Esophagus mucosa (tissue), 1 donor: ENCODE measurements at regions not wholly inside any gene's neighbourhood (a gene's known extent, or its start where the extent isn't known, plus 50 kb on each side); places are given as distances from the start of the nearest gene placed in this dataset.

Source experiments
- ATAC-seq: fragments of 200-7000 bp; cut with Tn5 transposase; one replicate; pipeline ENCODE4 v1.9.1; 2020
- donor health status: DM: yes; HTN: yes; CAD: no.

GRCh38 chr16:80489173-80489572 is 51.6 kb upstream of the DYNLRB2 start:
- no peak for ATAC-seq

DNA sequence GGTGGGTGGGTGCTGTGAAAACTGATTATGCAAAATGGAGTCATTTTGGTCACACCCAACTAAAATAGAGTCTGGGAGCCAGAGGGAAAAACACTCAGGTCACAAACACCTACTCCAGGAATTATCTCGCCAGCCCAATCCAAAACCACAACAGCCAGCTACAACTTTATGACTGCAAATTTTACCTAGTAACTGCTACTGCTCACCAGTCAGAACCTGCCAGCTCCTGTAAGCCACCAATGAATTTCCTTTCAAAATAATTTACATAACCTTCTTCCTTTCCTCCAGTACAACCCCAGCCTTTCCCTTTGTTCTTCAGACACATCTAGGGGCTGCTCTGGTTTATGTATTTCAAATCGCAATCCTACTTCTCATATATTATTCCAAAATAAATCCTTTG is 52.6 kb upstream of the DYNLRB2 start:
- ATAC-seq: no peak

DNA sequence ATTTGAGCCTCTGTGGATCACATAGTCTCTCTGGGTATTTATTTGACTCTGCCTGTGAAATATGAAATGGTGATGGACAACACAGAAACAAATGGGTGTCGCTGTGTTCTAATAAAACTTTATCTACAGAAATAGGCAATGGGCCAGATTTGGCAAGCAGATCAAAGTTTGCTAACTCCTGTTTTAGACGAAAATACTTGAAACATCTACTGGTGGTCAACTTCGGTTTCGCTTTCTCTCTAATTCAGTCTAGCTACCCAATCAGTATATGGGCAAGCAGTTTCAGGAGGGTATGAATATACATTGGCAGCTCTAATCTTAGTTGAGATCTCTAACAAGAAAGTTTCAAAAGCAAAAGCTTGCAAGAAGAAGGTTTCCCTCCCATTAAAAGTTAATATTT is 60.1 kb upstream of the DYNLRB2 start:
- no peak for ATAC-seq

- ATAC-seq: no peak
Measured at GRCh38 chr16:80477838-80478237, 63.0 kb upstream of the DYNLRB2 start.

DNA sequence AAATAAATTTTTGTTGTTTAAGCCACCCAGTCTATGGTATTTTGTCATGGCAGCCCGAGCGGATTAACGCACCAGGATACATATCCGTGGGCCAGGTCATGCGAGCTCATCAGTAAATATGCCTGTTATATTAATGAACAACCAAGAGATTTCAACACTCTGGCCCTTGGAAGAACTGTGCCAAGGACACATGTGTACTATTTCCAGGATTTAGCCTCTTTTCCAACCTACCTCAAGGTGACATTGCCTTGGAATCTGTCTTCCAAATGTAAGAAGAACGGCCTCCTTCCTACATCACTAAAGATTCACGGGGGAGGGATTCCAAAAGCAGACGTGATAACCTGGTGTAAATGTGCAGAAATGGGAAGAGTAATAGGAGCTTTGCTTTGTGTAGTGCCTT is 72.8 kb upstream of the DYNLRB2 start:
- no peak for ATAC-seq

DNA sequence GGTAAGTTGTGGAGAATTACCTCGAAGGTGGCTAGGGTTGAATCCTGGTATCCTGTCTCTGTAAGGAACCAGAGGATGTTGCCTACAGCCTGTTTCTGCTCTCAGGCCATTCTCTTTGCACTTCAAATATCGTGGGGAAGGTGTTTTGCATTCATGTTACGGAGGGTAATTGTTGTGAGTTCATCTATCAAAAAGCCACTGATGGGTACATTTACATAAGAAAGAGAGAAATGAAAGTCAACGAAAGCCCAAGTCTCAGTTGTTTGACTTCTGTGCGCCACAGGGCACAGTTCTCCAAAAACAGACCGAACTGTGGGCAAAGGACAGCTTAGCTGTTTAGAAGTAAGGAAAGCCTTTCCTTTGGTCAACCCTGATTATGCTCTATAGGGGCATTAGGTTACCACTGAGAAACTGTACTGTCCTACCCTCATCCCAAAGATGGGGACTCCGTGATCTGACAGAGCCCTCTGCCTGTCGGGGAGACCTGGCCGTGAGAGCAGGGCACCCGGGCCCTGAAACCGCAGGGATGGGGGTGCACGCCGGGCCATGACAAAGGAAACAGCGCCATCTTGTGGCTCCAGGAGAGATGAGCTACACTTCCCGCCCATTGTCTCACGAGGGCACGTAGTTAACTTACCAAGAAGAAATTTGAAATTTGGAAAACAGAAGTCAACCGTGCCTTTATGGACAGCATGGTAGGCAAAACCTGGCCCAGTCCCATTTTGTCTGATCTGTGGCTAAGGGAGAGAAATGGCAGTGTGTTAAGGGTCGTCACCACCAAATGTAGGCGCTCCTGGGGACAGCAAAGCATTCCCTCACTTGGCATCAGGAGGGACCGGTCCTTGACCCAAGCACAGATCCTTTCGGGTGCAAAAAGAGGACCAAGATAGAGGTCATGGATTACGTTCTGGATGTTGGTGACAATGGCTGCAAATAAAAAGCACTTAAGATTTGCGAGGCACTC is 74.5 kb upstream of the DYNLRB2 start:
- peak; percentile 73 for ATAC-seq

DNA sequence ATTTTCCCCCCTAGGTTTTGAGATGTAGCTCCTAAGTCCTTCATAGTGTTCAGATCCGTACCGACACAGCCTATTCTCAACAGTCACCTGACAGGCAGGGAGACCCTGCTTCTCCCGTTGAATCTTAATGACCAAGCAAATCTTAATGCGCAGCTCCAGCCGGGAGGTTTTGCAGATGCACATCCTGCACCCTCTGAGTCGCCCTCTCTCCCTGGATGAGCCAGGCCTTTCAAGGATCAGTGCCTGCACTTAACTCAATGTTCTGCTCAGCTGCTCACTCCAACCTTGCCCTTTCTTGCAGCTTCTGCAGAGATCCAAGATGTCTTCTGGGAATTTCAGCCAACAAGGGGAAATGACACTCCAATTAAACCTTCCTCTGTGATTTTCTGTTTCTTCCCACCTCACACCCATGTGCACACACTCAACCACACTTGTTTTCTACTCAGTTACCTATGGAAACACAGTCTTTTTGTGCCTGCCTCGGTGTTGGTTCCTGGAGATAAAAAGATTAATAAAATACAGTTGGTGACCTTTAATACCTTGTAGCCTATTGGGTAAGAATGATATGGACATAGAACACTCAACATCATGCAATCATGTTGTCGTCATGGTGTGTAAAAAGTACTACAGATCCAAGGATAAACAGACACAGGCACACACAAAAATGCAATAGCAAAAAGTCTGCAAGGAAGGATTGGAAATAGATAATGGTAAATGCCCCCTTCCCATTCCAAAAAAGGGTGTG is 76.9 kb upstream of the DYNLRB2 start:
- ATAC-seq: no peak

- no peak for ATAC-seq
Measured at GRCh38 chr16:80463326-80463725, 77.5 kb upstream of the DYNLRB2 start.

DNA sequence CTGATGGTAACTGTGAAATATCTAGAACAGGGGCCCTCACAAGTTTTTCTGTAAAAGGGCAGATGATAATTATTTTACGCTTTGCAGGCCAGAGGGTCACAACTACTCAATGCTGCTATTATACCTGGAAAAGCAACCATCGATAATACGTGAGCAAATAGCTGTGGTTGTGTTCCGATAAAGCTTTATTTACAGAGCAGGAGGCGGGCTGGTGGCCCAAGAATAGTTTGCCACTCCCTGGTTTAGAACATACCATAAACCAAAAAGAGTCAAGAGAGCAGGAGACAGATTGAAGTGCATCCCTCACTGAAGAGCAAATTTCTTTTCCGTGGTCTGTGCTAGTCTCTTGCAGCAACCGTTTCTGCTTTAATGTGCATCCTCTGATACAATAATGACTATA is 77.9 kb upstream of the DYNLRB2 start:
- no peak for ATAC-seq

DNA sequence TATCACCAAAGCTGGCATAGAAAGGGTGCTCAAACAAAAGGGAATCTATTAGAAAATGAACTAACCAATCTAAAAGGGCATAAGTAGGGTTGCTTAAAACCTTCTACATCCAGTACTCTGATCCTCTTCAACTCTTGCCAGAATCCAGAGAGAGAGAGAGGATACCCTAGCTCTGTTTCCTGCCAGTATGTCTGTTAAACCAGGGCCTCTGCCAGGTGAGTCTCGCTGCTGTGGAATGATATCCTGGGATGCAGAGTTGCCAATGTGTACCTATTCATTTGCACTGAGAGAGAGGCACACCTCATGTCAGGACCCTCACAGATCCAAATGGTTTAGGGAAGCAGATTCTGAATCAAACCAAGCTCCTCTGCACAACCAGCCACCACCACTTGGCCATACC is 79.8 kb upstream of the DYNLRB2 start:
- no peak for ATAC-seq

DNA sequence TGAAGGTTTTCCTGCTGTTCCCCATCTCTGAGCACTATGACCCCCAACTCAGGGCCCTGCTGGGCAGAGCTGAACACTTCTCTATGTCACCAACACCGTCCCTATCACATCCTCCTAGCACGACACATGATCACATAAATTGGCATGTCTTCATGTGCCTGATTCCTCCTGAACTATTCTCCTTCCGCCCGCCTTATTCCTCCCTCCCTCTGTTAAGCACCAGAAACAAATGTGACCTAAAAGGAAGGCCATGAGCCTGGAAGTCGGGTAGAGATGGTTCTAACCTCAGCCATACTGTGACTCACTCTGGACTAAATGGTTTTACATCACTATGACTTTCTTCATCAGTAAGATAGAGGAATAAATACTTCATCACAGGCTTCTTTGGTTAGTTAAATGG is 80.8 kb upstream of the DYNLRB2 start:
- no peak for ATAC-seq

DNA sequence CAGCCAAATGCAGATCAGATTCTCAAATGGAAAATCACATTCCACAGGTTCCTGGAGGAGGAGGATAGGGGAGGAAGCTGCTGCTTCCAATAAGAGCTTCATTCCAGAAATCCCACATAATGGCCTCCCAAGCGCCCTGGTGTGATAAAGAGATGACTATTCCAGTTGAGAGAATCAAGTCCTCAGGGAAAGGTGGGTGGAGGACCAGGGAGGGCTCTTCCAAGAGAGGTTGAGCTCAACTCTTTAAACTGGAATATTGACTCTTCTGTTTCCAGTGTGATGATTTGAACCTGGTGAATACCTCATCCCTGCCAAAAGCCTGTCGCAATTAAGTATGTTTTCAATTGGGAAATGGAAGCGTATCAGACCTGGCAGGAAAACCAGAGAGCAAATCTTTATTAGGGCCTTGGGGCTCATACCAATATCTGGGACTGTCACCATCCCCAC is 81.4 kb upstream of the DYNLRB2 start:
- no peak for ATAC-seq

DNA sequence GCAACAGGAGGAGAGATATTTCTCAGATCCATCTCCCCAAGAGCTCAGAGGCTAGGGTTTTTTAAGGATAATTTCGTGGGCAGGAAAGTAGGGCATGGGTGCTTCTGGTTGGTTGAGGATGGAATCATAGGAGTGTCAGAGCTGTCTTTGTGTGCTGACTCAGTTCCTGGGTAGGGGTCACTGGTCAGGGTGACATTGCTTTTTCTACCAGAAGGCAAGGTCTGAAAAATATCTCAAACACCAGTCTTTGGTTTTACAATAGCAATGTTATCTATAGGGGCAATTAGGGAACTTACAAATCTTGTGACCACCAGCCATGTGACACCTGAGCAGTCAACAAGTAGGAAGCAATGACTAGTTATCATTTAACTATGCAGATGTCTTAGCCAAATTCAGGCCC is 82.9 kb upstream of the DYNLRB2 start:
- ATAC-seq: no peak

DNA sequence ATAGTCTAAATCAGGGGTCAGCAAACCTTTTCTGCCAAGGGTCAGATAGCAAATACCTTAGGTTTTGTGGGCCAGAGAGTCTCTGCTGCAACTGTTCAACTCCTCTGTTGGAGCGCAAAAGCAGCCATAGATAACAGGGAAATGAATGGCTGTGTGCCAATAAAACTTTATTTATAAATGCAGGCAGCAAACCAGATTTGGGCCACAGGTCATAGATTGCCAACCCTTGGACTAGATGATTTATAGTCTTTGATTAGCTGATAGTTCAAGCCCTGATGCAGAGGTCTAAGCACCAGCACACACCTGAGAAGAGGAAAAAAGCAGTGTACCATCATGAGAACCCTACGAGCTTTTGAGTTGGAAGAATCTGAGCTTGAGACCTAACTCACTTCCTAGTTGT is 86.0 kb upstream of the DYNLRB2 start:
- no peak for ATAC-seq

DNA sequence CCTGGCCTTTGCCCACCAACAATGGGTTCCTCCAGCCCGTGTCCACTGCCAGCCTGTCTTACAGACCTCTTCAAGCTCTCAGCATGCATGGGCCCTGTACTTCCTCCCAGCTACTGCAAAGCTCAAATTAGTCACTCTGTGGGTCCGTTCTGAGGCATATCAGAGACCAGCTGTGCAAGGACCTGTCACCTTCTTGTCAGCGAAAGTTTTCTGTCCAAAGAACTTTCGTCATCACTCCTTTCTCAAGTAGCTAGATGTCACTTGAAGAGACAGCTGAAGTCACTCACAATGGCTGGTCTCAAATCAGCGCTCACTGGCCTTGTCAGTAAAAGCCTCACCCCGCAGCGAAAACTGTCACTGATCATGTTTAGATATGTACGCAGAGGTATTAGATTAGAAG is 91.4 kb upstream of the DYNLRB2 start:
- no peak for ATAC-seq

GRCh38 chr16:80447241-80447640 is 93.6 kb upstream of the DYNLRB2 start:
- ATAC-seq: no peak

DNA sequence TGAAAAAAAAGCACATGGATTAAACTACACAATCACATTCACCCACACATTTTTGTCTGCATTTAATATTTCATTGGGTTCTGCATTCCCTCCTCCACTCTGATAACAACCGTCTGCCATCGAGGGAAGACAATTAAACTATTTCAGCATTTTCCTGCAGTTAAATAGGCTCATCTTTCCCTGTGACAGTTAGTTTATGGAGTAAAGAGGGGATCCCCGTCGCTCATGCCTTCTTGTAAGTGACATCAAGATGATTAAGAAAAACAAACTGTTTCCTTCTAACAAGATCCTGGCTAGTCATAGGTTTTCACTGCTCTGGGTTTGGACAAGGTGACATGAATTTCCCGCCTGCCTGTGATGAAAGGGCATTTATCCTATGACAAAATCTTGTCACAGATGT is 98.0 kb upstream of the DYNLRB2 start:
- no peak for ATAC-seq

DNA sequence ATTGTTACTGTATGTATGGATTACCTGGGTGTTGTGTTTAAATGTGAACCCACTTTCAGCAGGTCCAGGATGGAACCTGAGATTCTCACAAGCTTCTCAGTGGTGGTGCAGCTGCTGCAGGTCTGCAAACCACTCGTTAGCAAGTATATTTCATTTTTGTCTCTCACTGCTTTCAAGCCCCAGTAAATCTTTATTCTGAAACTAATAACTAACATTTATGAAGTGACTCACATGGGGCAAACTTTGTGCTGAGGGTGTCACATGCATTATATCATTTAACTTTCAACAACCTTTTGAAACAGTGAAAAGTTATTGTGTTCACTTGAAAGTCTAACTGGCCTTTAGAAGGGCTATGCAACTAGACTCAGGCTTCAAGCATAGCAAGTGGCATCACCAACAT is 98.9 kb upstream of the DYNLRB2 start:
- no peak for ATAC-seq

DNA sequence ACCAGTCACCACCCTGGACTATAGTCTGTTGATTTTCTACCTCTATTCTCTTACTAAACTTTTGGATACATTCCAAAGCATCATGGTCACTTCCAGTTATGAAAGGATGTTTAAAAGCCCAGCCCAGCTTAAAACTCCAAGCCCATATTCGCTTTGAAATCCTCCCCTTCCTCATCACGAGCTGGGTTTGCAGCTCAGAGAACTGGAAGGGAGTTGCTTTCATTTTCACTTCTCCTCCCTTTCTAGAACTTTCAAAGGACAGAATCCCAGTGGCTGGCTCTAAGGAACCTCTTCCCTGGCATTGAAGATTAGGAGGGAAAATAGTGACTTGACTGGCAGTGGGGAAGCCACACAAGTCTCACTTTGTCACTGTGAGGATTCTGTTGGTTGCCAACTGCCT is 100.1 kb upstream of the DYNLRB2 start:
- ATAC-seq: no peak

DNA sequence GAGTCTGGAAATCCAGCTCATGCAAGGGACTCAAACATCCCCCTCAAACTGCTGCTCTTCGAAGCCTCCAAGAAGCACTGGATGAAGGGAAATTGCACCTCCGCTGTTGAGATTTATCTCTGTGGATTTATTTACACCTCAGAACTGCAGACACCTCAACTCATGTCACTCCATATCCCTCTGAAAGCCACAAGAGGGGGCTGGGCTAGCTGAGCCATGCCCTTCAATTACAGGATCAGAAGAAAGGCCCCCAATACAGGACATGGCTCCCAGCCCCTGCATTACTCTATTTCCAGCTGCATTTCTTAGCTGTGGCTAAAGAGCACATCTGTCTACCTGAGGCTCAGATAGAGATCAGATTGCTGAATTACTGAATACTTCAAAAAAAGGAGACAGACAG is 103.1 kb upstream of the DYNLRB2 start:
- ATAC-seq: no peak

- ATAC-seq: no peak
Measured at GRCh38 chr16:80436510-80436909, 104.3 kb upstream of the DYNLRB2 start.

GRCh38 chr16:80433623-80434022 is 107.2 kb upstream of the DYNLRB2 start:
- peak; percentile 68 for ATAC-seq

GRCh38 chr16:80427795-80428194 is 113.0 kb upstream of the DYNLRB2 start:
- ATAC-seq: no peak
